ENCODE measurements at regions not wholly inside any gene's neighbourhood (a gene's known extent, or its start where the extent isn't known, plus 50 kb on each side); places are given as distances from the start of the nearest gene placed in this dataset.

DNA sequence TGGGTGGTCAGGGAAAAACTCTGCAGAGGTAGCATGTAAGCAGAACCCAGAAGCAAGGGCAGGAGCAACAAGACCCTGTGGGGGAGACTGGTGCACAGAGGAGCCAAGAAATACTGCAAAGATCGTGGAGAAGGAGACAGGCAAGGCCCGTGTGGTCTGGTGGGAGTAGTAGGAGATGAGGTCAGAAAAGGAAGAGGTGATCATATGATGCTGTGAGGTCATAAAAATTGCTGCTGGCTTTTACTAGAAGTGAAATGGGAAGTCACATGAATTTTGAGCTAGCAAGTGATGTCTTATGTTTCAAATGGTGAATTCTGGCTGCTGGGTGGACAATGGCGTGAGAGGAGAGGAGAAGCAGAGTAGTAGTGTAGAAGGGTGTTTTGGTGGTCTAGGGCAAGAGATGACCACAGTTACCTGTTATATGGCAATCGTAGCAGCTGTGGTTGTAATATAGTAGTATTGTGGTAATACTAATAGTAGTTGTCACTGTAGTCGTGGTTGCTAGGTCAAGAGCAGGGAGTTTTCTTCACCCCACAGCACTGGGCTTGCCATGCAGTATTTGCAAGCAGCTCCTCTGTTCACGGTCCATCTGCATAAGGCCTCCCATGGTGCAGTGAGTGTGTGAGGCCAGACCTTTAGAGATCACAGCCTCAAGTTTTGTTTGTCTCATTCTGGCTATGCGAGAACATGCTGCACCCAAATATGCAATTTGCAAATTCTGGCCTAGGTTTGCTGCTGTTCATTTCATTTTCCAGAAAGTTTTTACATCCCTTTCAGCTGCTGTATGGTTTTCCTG is 205.0 kb downstream of the TSHZ3 start:
- no peaks in the 10 kb centered on the region for H3K27me3 ChIP-seq (ENCODE audit: insufficient read depth, low read length)
- no peak overlapping the region for H3T11ph ChIP-seq (ENCODE audit: low read length)
- no CpG with 5 or more reads among the region's 7 CpGs for WGBS (ENCODE audit: extremely low coverage, insufficient read length, low lambda C conversion rate)
- no peak overlapping the region for H3K18ac ChIP-seq (ENCODE audit: insufficient read length, low read depth, low read length)
- no peak overlapping the region for H3K56ac ChIP-seq (ENCODE audit: insufficient read length, low read depth, low read length)
- Mint-ChIP-seq H3K27me3 (ENCODE audit: low read depth) (peaks cover 1% of the 10 kb centered on the region; the same call in 1 of the 2 replicates), H3K4me1 (peaks cover 8 to 11% of the 10 kb centered on the region in 2 experiments; a peak in 3 of 4 replicates), H3K36me3 (ENCODE audit: insufficient read depth in 1 of 3, low read depth in 3 of 3) (no peaks in the 10 kb centered on the region), H3K27ac (no peak overlapping the region), H3K9me3 (no peaks in the 10 kb centered on the region), H3K4me3 (no peak overlapping the region)
- no peak overlapping the region for H4K91ac ChIP-seq (ENCODE audit: insufficient read length, low read depth, low read length)
- no peak overlapping the region for H3K4me2 ChIP-seq (ENCODE audit: insufficient read depth, insufficient read length, low read length)
- no peak overlapping the region for H3K14ac ChIP-seq (ENCODE audit: insufficient read depth, low read length)
- no peak overlapping the region for H2BK15ac ChIP-seq (ENCODE audit: low read depth, low read length)
- no peaks in the 10 kb centered on the region for H3K4me1 ChIP-seq (ENCODE audit: insufficient read depth, low read length)
- H2AK5ac ChIP-seq (ENCODE audit: insufficient read length, low read length) = no peak overlapping the region
- TF ChIP-seq, protein P1, sequence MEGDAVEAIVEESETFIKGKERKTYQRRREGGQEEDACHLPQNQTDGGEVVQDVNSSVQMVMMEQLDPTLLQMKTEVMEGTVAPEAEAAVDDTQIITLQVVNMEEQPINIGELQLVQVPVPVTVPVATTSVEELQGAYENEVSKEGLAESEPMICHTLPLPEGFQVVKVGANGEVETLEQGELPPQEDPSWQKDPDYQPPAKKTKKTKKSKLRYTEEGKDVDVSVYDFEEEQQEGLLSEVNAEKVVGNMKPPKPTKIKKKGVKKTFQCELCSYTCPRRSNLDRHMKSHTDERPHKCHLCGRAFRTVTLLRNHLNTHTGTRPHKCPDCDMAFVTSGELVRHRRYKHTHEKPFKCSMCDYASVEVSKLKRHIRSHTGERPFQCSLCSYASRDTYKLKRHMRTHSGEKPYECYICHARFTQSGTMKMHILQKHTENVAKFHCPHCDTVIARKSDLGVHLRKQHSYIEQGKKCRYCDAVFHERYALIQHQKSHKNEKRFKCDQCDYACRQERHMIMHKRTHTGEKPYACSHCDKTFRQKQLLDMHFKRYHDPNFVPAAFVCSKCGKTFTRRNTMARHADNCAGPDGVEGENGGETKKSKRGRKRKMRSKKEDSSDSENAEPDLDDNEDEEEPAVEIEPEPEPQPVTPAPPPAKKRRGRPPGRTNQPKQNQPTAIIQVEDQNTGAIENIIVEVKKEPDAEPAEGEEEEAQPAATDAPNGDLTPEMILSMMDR (conservative IDR thresholded peaks at IDR 0.05) = no peak
- no peak overlapping the region for H2BK12ac ChIP-seq (ENCODE audit: insufficient read length, low read depth, low read length)
- no peaks in the 10 kb centered on the region for H4K20me1 ChIP-seq (ENCODE audit: control insufficient read depth, insufficient read depth, insufficient read length)
- no peak overlapping the region for H3K4ac ChIP-seq (ENCODE audit: low read depth, low read length)
- no peak overlapping the region for H2BK20ac ChIP-seq (ENCODE audit: low read depth, low read length, poor library complexity, severe bottlenecking)
- no peak overlapping the region for H4K5ac ChIP-seq (ENCODE audit: insufficient read length, low read depth, low read length)
- H4K8ac ChIP-seq (replicated peaks; ENCODE audit: insufficient read length, low read depth, low read length) = no peak overlapping the region
- no peak overlapping the region for H2BK120ac ChIP-seq (ENCODE audit: low read depth, low read length, poor library complexity, severe bottlenecking)
- no peaks in the 10 kb centered on the region for H3K23me2 ChIP-seq (ENCODE audit: insufficient read length, low read depth, low read length, poor library complexity, severe bottlenecking)
- no peak overlapping the region for H2BK5ac ChIP-seq (ENCODE audit: insufficient read length, low read length)
- no peak overlapping the region for H3K27ac ChIP-seq (ENCODE audit: insufficient read length, low read depth, low read length)
- no peak for DNase-seq
- H3K79me2 ChIP-seq (ENCODE audit: insufficient read depth, low read length) = no peaks in the 10 kb centered on the region
- H3K9me3 ChIP-seq (ENCODE audit: control insufficient read depth, low read depth, low read length) = no peaks in the 10 kb centered on the region
- H3K79me1 ChIP-seq (ENCODE audit: insufficient read depth, low read depth, low read length, poor library complexity, severe bottlenecking) = no peaks in the 10 kb centered on the region
- H2AFZ ChIP-seq (ENCODE audit: low read length) = no peak overlapping the region
- no peak overlapping the region for H3K23ac ChIP-seq (ENCODE audit: insufficient read length, low read depth, low read length)
- no peak overlapping the region for H3K9ac ChIP-seq (ENCODE audit: extremely low read depth, insufficient read length, low read length)

Measured in H9 (cell line).